ENCODE measurements at regions not wholly inside any gene's neighbourhood (a gene's known extent, or its start where the extent isn't known, plus 50 kb on each side); places are given as distances from the start of the nearest gene placed in this dataset.

DNA sequence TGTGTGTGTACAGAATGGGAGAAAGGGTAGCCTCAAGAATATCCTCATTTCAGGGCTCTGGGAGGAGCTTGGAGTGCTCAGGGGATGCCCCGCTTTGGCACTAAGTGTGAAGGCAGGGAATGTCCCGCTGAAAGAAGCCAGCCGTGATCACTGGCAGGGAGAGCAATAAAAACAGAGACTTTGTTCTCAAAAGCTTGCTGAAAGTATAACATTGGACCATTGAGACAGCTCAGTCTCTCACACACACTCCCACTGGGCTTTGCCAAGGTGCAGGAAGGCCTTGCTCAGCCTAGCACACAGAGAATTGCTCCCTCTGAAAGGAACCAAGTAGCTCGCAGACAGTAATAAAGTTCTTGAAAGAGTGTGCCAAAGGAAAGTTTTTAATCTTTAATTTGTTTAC lies 143.8 kb upstream of the SLITRK2 start:
- TF ChIP-seq EP300 (IDR thresholded peaks at IDR 0.05) (no peak), POLR2A (IDR thresholded peaks at IDR 0.05) (no peak)
- TF ChIP-seq, protein P1, sequence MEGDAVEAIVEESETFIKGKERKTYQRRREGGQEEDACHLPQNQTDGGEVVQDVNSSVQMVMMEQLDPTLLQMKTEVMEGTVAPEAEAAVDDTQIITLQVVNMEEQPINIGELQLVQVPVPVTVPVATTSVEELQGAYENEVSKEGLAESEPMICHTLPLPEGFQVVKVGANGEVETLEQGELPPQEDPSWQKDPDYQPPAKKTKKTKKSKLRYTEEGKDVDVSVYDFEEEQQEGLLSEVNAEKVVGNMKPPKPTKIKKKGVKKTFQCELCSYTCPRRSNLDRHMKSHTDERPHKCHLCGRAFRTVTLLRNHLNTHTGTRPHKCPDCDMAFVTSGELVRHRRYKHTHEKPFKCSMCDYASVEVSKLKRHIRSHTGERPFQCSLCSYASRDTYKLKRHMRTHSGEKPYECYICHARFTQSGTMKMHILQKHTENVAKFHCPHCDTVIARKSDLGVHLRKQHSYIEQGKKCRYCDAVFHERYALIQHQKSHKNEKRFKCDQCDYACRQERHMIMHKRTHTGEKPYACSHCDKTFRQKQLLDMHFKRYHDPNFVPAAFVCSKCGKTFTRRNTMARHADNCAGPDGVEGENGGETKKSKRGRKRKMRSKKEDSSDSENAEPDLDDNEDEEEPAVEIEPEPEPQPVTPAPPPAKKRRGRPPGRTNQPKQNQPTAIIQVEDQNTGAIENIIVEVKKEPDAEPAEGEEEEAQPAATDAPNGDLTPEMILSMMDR (IDR thresholded peaks at IDR 0.05) = no peak
- 42 to 58% methylated on average over 4 of the region's 4 CpGs for WGBS, 2 donors
- H3K27me3 ChIP-seq = no peaks in the 10 kb centered on the region

DNA sequence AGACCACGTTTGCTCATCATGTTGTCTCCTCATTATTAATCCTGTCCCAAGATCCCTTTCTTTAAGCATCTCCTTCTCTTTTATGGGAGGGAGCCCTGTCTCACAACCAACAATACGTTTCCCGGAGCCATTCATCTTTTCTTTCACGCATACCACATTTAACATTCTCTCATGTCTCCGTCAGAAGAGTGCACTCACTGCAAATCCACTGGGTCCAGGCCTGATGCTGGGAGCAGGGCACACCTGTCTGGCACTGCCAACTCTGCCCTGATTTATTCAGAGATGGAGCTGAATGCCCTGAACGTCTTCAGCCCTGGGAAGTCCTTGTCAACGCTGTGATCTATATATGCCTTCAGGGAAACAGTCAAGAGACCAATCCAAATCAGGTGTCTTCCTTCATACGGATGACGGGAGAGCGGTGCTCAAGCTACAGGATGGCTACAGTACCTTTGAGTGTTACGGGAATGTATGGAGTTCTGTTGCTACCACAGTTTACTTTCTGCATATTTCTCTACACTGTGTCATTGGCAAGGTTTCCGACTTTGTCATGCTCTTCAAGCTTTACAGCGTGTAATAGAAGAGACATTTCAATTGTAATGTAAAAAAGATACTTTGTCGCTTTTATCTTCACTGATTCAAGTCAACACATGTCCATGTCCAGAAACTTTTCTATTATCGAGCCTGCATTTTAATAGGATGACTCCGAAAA lies 140.4 kb upstream of the SLITRK2 start:
- Histone ChIP-seq H3K4me1 (no peaks in the 10 kb centered on the region), H3K36me3 (no peaks in the 10 kb centered on the region), H3K27ac (no peak overlapping the region), H3K4me3 (no peak overlapping the region), H3K9me3 (no peaks in the 10 kb centered on the region), H3K27me3 (no peaks in the 10 kb centered on the region)
- WGBS, 2 donors = 83 to 87% methylated on average over 16 of the region's 16 CpGs
- no peak for DNase-seq (ENCODE audit: low spot score in 2 of 2)
- TF ChIP-seq, protein P1 (IDR thresholded peaks at IDR 0.05) = no peak
- no peak for TF ChIP-seq EP300 (IDR thresholded peaks at IDR 0.05)
- no peak for TF ChIP-seq POLR2A (IDR thresholded peaks at IDR 0.05)

More for the DNA sequence above, 143.8 kb upstream of the SLITRK2 start:
- H3K27ac ChIP-seq = no peak overlapping the region
- no peaks in the 10 kb centered on the region for H3K4me1 ChIP-seq
- no peak overlapping the region for H3K4me3 ChIP-seq
- no peak for DNase-seq (ENCODE audit: low spot score in 2 of 2)
- no peaks in the 10 kb centered on the region for H3K36me3 ChIP-seq
- no peaks in the 10 kb centered on the region for H3K9me3 ChIP-seq

DNA sequence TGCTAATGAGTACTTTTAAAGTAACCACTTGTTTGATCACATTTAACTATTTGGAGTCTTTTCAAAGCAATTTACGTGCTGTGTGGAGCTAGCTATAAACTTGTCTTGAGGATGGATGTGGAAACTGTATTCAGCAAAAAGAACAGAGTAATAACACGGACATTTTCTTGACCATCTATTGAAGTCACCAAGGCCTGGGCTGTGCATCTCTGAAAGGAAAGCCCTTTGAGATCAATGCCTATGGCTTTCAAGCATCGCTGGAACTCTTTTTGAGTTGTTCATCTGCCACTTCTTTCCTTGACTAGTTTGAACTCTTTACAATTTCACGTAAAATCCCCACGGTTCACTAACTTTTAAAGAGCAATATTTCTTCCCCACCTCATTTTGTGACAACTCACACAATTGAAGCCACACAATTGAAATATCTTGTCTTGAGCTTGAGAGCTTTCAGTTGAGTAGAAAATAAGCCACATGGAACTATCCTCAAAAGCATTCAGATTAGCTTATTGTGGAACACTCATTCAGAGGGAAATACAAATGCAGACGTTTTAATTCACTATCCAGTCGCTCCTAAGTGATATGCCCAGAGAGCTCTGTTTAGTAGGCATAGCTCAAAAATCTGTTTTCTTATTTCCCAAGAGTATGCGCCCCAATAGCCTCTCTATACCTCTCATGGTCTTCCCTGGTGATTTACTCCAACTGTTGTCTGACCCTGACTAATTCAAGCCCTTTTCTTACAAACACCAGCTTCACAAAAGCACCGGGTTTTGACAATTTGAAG lies 134.9 kb upstream of the SLITRK2 start:
- TF ChIP-seq POLR2A (IDR thresholded peaks at IDR 0.05) (no peak), EP300 (IDR thresholded peaks at IDR 0.05) (no peak)
- TF ChIP-seq, protein P1 (IDR thresholded peaks at IDR 0.05) = no peak
- H3K9me3 ChIP-seq = no peaks in the 10 kb centered on the region
- H3K4me1 ChIP-seq = no peaks in the 10 kb centered on the region
- H3K4me3 ChIP-seq = no peak overlapping the region
- no peaks in the 10 kb centered on the region for H3K36me3 ChIP-seq
- WGBS, 2 donors = 78 to 87% methylated on average over 9 of the region's 9 CpGs
- no peaks in the 10 kb centered on the region for H3K27me3 ChIP-seq
- H3K27ac ChIP-seq = no peak overlapping the region
- DNase-seq (ENCODE audit: low spot score in 2 of 2) = no peak

DNA sequence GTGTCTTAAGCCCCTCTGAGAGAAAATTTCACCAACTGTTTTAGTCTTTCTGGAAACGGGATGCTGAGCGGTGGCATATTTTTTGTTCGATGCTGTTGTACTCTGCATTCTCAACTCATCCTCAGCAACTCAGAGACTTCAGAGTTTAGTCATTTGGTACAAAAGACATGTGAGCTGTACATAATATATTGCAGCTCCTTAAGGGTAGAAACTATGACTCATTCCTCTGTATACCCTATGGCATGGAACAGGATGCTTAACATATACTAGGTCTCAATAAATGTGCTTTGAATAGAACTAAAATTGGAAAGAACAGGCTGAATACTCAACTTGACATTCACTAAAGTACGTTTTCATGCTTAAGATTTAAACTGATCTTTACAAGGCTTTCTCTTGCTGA lies 130.5 kb upstream of the SLITRK2 start:
- TF ChIP-seq, protein P1 (IDR thresholded peaks at IDR 0.05) = no peak
- TF ChIP-seq EP300 (IDR thresholded peaks at IDR 0.05) = no peak
- TF ChIP-seq POLR2A (IDR thresholded peaks at IDR 0.05) = no peak
- WGBS, 2 donors = 71 to 82% methylated on average over 4 of the region's 4 CpGs

DNA sequence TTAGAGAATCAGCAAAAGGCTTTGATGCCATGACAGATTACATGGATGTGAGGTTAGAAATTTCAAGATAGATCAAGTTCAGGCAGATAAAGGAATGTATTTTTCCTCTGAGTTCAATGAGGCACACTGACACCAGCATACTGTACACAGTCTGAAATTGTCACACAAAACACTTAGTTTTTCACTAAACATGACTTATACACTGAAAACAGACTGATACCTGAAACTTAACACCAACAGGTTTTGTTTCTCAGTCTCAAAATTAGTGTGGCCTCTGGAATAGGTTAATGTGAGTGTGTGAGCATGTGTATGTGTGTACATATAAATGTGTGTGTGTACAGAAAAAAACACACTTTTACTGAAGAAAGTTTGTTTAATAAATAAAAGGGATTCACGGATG lies 129.9 kb upstream of the SLITRK2 start:
- Histone ChIP-seq H3K27me3 (no peaks in the 10 kb centered on the region), H3K36me3 (no peaks in the 10 kb centered on the region), H3K4me3 (no peak overlapping the region), H3K9me3 (no peaks in the 10 kb centered on the region), H3K4me1 (no peaks in the 10 kb centered on the region), H3K27ac (no peak overlapping the region)
- TF ChIP-seq, protein P1 (IDR thresholded peaks at IDR 0.05) = no peak
- no peak for TF ChIP-seq POLR2A (IDR thresholded peaks at IDR 0.05)
- TF ChIP-seq EP300 (IDR thresholded peaks at IDR 0.05) = no peak
- 81 to 100% methylated on average over 1 of the region's 1 CpG for WGBS, 2 donors
- DNase-seq (ENCODE audit: low spot score in 2 of 2) = no peak

More for the DNA sequence above, 130.5 kb upstream of the SLITRK2 start:
- Histone ChIP-seq H3K4me1 (no peaks in the 10 kb centered on the region), H3K9me3 (no peaks in the 10 kb centered on the region), H3K4me3 (no peak overlapping the region), H3K27ac (no peak overlapping the region), H3K27me3 (no peaks in the 10 kb centered on the region), H3K36me3 (no peaks in the 10 kb centered on the region)
- DNase-seq (ENCODE audit: low spot score in 2 of 2) = no peak

All from tibial nerve (tissue), 4 donors.